GM11168 (cell line): ENCODE measurements at regions not wholly inside any gene's neighbourhood (a gene's known extent, or its start where the extent isn't known, plus 50 kb on each side); places are given as distances from the start of the nearest gene placed in this dataset.

ENCODE experiments used
- in situ Hi-C: fragments of 300-500 bp; cut with MboI; formaldehyde crosslinking; loops from one replicate; pipeline ENCODE4 v1.12.0; 2022; ENCODE audit warnings: low sequenced_read_pairs; ENCODE audit not compliant: unreplicated experiment

- in situ Hi-C loops: no loop called here
Measured at GRCh38 chr12:5191803-5192538, 148.3 kb downstream of the KCNA5 start.

GRCh38 chr12:5192726-5193125 lies 149.0 kb downstream of the KCNA5 start:
- in situ Hi-C loops: no loop called here

- in situ Hi-C loops: no loop called here
Measured at GRCh38 chr12:5194306-5194705, 150.6 kb downstream of the KCNA5 start.

GRCh38 chr12:5195244-5195643 lies 151.6 kb downstream of the KCNA5 start:
- in situ Hi-C loops: no loop called here

- in situ Hi-C loops: no loop called here
Measured at GRCh38 chr12:5195691-5196090, 152.0 kb downstream of the KCNA5 start.

- in situ Hi-C loops: no loop called here
Measured at GRCh38 chr12:5197131-5197530, 153.5 kb downstream of the KCNA5 start.

- in situ Hi-C loops: no loop called here
Measured at GRCh38 chr12:5197656-5198055, 154.0 kb downstream of the KCNA5 start.

- in situ Hi-C loops: no loop called here
Measured at GRCh38 chr12:5200278-5201087, 156.8 kb downstream of the KCNA5 start.

- in situ Hi-C loops: no loop called here
Measured at GRCh38 chr12:5201554-5202218, 158.0 kb downstream of the KCNA5 start.

GRCh38 chr12:5203274-5203673 lies 159.6 kb downstream of the KCNA5 start:
- in situ Hi-C loops: no loop called here

GRCh38 chr12:5203720-5204119 lies 160.0 kb downstream of the KCNA5 start:
- in situ Hi-C loops: no loop called here

GRCh38 chr12:5204271-5204670 lies 160.6 kb downstream of the KCNA5 start:
- in situ Hi-C loops: no loop called here

GRCh38 chr12:5204831-5205230 lies 161.2 kb downstream of the KCNA5 start:
- in situ Hi-C loops: no loop called here

GRCh38 chr12:5206401-5207175 lies 162.9 kb downstream of the KCNA5 start:
- in situ Hi-C loops: no loop called here

GRCh38 chr12:5210179-5210922 lies 166.7 kb downstream of the KCNA5 start:
- in situ Hi-C loops: no loop called here

GRCh38 chr12:5210923-5211290 lies 167.2 kb downstream of the KCNA5 start:
- in situ Hi-C loops: no loop called here

- in situ Hi-C loops: no loop called here
Measured at GRCh38 chr12:5213336-5213735, 169.7 kb downstream of the KCNA5 start.

- in situ Hi-C loops: no loop called here
Measured at GRCh38 chr12:5213990-5214389, 170.3 kb downstream of the KCNA5 start.

- in situ Hi-C loops: no loop called here
Measured at GRCh38 chr12:5217936-5218335, 174.3 kb downstream of the KCNA5 start.

GRCh38 chr12:5220099-5220498 lies 176.4 kb downstream of the KCNA5 start:
- in situ Hi-C loops: no loop called here
